ENCODE measurements at regions not wholly inside any gene's neighbourhood (a gene's known extent, or its start where the extent isn't known, plus 50 kb on each side); places are given as distances from the start of the nearest gene placed in this dataset.

DNA sequence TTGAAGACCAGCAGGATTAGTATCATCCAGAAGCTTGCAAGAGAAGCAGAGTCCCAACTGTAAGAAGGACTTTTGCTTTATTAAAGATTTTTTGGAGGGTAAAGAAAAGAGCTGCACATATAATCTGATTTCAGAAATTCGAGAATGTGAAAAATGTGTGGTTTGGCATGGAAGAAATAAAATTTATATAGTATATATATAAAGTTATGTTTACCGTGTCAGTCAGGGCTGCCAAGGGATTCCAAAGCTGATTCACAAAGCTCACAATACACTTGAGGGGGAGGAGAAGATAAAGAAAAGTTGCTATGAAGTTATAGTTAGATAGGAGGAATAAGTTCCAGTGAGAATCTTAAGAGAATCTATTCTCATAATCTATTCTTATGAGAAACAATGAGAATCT is 231.8 kb upstream of the CACNA2D1 start:
- DNase-seq (ENCODE audit: extremely low read depth, insufficient read length): no peak
- no peaks in the 10 kb centered on the region for H3K27me3 ChIP-seq (replicated peaks; ENCODE audit: control insufficient read depth, insufficient read depth, low read length)
- no peak overlapping the region for H3K4me3 ChIP-seq (replicated peaks; ENCODE audit: low read depth, low read length)
- TF ChIP-seq, protein P1, sequence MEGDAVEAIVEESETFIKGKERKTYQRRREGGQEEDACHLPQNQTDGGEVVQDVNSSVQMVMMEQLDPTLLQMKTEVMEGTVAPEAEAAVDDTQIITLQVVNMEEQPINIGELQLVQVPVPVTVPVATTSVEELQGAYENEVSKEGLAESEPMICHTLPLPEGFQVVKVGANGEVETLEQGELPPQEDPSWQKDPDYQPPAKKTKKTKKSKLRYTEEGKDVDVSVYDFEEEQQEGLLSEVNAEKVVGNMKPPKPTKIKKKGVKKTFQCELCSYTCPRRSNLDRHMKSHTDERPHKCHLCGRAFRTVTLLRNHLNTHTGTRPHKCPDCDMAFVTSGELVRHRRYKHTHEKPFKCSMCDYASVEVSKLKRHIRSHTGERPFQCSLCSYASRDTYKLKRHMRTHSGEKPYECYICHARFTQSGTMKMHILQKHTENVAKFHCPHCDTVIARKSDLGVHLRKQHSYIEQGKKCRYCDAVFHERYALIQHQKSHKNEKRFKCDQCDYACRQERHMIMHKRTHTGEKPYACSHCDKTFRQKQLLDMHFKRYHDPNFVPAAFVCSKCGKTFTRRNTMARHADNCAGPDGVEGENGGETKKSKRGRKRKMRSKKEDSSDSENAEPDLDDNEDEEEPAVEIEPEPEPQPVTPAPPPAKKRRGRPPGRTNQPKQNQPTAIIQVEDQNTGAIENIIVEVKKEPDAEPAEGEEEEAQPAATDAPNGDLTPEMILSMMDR (IDR thresholded peaks at IDR 0.05; ENCODE audit: insufficient read depth, low read length, poor library complexity, severe bottlenecking): no peak
- H3K36me3 ChIP-seq (ENCODE audit: control insufficient read depth, insufficient read depth, low read length): no peaks in the 10 kb centered on the region

DNA sequence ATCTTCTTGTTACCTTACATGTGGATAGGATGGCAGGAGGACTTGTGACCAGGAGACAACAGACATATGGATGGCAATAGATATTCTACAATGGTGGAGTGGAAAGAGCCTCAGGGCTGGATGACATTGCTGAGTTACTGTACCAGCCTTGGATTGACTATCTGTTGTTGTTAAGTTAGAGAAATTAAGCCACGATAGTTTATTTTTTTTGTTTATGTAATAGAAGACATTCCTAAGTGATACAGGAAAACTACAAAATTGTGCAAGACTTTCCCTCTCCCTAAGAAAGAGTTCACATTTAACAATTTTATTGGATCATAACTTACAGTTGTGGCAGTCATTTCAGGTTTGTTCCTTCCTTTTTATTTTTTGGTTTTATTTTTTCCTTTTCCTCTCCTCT is 230.7 kb upstream of the CACNA2D1 start:
- TF ChIP-seq, protein P1 (IDR thresholded peaks at IDR 0.05; ENCODE audit: insufficient read depth, low read length, poor library complexity, severe bottlenecking): no peak
- Histone ChIP-seq H3K36me3 (ENCODE audit: control insufficient read depth, insufficient read depth, low read length) (no peaks in the 10 kb centered on the region), H3K4me3 (replicated peaks; ENCODE audit: low read depth, low read length) (no peak overlapping the region), H3K27me3 (replicated peaks; ENCODE audit: control insufficient read depth, insufficient read depth, low read length) (no peaks in the 10 kb centered on the region)
- no peak for DNase-seq (ENCODE audit: extremely low read depth, insufficient read length)

DNA sequence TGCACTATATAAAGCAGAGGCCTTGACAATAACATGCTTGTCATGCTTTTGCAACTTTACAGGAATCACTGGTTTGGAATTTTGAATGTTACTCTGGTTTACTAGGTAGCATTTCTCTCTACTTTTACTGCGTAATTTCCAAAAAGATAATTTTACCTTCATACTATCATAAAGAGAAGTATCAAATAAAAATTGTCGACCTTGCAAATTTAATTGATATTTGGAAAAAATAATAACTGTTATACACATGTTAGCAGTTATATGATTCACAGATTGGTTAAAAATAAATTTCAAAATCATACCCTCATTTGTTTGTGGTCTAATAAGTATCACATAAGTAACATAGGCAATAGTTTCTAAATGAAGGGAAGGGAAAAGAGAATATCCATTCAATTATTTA is 228.5 kb upstream of the CACNA2D1 start:
- H3K27me3 ChIP-seq (replicated peaks; ENCODE audit: control insufficient read depth, insufficient read depth, low read length): no peaks in the 10 kb centered on the region
- TF ChIP-seq, protein P1 (IDR thresholded peaks at IDR 0.05; ENCODE audit: insufficient read depth, low read length, poor library complexity, severe bottlenecking): no peak
- DNase-seq (ENCODE audit: extremely low read depth, insufficient read length): no peak
- no peaks in the 10 kb centered on the region for H3K36me3 ChIP-seq (ENCODE audit: control insufficient read depth, insufficient read depth, low read length)
- H3K4me3 ChIP-seq (replicated peaks; ENCODE audit: low read depth, low read length): no peak overlapping the region

DNA sequence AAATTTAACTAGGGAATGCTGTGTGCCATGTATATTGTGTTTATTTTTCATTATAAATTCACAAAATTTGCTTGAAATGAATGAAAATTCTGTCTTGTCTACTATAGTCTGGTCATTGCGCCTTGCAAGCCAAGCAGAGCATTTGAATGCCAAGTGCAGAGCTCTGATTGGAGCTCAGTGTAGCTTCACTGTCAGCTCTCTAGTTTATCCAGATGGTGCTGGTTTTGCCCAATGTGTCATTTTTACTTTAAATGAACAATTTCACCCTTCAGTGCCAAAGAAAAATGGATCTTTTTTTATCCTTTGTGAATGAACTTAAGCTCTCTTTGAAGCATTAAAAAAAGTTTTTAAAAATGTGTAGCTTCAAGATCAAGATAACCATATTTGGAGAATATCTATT is 225.6 kb upstream of the CACNA2D1 start:
- TF ChIP-seq, protein P1 (IDR thresholded peaks at IDR 0.05; ENCODE audit: insufficient read depth, low read length, poor library complexity, severe bottlenecking): no peak
- no peak overlapping the region for H3K4me3 ChIP-seq (replicated peaks; ENCODE audit: low read depth, low read length)
- DNase-seq (ENCODE audit: extremely low read depth, insufficient read length): no peak
- H3K36me3 ChIP-seq (ENCODE audit: control insufficient read depth, insufficient read depth, low read length): no peaks in the 10 kb centered on the region
- H3K27me3 ChIP-seq (replicated peaks; ENCODE audit: control insufficient read depth, insufficient read depth, low read length): no peaks in the 10 kb centered on the region

DNA sequence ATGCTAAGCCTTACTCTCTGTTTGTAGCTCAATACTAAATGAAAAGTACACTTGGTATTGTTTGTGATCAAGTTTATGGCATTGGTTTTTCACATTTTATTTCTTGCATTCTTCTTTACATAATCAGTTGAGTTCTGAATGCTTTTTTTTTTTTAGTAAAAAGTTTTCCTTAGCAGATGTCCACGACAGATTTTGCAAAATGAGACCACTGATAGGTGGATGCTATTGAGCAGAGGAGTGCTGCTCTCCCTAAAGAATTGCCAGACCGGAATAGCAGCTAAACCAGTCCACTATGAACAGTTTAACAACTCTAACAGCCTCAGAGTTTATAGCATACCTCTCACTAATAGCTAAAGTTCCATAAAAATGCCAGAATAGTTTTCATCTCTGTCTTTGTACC is 225.1 kb upstream of the CACNA2D1 start:
- H3K4me3 ChIP-seq (replicated peaks; ENCODE audit: low read depth, low read length): no peak overlapping the region
- no peak for DNase-seq (ENCODE audit: extremely low read depth, insufficient read length)
- H3K27me3 ChIP-seq (replicated peaks; ENCODE audit: control insufficient read depth, insufficient read depth, low read length): no peaks in the 10 kb centered on the region
- TF ChIP-seq, protein P1 (IDR thresholded peaks at IDR 0.05; ENCODE audit: insufficient read depth, low read length, poor library complexity, severe bottlenecking): no peak
- no peaks in the 10 kb centered on the region for H3K36me3 ChIP-seq (ENCODE audit: control insufficient read depth, insufficient read depth, low read length)

DNA sequence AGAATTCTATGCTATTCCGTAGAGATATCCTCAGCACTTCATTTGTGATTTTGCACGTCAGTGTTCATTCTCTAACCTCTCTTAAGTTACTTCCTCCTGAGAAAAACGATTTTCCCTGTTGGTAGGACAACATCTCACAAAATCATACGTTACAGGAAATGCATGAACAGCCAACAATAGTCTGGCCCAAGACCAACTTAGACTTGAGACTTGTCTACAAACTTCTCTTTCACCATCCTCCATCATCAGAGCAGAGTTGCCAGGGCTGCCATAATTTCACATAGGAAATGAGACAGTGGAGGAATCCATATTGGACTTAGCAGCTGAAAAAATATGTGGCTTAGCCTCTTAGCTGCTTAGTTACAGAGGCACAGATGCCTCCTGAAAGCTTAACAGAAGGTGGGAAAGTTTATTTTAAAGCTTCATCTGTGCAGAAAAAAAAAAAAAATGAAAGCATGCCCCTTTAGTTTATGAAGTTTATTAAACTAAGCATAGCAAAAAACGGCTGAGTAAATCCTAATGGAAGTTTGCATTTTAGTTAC is 222.5 kb upstream of the CACNA2D1 start:
- DNase-seq (ENCODE audit: extremely low read depth, insufficient read length): no peak
- Histone ChIP-seq H3K4me3 (replicated peaks; ENCODE audit: low read depth, low read length) (no peak overlapping the region), H3K36me3 (ENCODE audit: control insufficient read depth, insufficient read depth, low read length) (no peaks in the 10 kb centered on the region), H3K27me3 (replicated peaks; ENCODE audit: control insufficient read depth, insufficient read depth, low read length) (no peaks in the 10 kb centered on the region)
- TF ChIP-seq, protein P1 (IDR thresholded peaks at IDR 0.05; ENCODE audit: insufficient read depth, low read length, poor library complexity, severe bottlenecking): no peak
